ENCODE measurements at regions not wholly inside any gene's neighbourhood (a gene's known extent, or its start where the extent isn't known, plus 50 kb on each side); places are given as distances from the start of the nearest gene placed in this dataset.

DNA sequence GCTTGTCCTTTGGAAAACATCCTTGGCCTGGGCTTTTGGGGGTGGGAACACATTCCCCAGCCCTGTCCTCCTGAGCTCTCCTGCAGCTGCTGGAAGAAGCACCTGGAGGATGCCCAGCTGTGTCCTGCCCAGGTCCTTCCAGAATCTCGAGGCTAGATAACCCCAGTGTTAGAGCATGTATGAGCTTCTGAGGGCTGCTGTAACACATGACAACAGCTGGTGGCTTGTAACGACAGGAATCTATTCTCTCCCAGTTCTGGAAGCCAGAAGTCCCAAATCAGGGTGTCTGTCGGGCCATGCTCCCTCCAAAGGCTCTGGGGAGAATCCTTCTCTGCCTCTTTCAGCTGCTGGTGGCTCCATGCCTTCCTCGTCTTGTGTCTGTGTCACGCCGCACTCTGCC is 403.6 kb upstream of the C2CD4B start:
- Mint-ChIP-seq H3K27ac (no peak overlapping the region), H3K4me3 (no peak overlapping the region), H3K27me3 (peaks cover 2 to 33% (median 30%) of the 10 kb centered on the region in 5 donors), H3K36me3 (no peaks in the 10 kb centered on the region), H3K4me1 (no peaks in the 10 kb centered on the region), H3K9me3 (peaks cover 0 to 3% (median 0%) of the 10 kb centered on the region in 11 donors)
- no peak overlapping the region for H3K4me3 ChIP-seq (ENCODE audit: low read length)
- H3K4me1 ChIP-seq (ENCODE audit: control insufficient read depth in 2 of 2, insufficient read depth in 2 of 2, low read length in 2 of 2), result no peaks in the 10 kb centered on the region
- ChIA-PET POLR2A (no interaction called here), CTCF (no interaction called here)
- DNase-seq (no peak), ATAC-seq (no peak)
- no peaks in the 10 kb centered on the region for H3K9me3 ChIP-seq (ENCODE audit: control insufficient read depth in 2 of 3, low read length in 3 of 3)
- no peaks in the 10 kb centered on the region for H3K36me3 ChIP-seq (ENCODE audit: control insufficient read depth in 2 of 3, insufficient read depth in 3 of 3, low read length in 3 of 3)
- no peaks in the 10 kb centered on the region for H3K27me3 ChIP-seq (ENCODE audit: control insufficient read depth in 2 of 2, insufficient read depth in 2 of 2, low read length in 2 of 2)
- H3K27ac ChIP-seq (ENCODE audit: low read depth, low read length), result no peak overlapping the region
- intact Hi-C loops (cut with micrococcal nuclease), result no loop called here

DNA sequence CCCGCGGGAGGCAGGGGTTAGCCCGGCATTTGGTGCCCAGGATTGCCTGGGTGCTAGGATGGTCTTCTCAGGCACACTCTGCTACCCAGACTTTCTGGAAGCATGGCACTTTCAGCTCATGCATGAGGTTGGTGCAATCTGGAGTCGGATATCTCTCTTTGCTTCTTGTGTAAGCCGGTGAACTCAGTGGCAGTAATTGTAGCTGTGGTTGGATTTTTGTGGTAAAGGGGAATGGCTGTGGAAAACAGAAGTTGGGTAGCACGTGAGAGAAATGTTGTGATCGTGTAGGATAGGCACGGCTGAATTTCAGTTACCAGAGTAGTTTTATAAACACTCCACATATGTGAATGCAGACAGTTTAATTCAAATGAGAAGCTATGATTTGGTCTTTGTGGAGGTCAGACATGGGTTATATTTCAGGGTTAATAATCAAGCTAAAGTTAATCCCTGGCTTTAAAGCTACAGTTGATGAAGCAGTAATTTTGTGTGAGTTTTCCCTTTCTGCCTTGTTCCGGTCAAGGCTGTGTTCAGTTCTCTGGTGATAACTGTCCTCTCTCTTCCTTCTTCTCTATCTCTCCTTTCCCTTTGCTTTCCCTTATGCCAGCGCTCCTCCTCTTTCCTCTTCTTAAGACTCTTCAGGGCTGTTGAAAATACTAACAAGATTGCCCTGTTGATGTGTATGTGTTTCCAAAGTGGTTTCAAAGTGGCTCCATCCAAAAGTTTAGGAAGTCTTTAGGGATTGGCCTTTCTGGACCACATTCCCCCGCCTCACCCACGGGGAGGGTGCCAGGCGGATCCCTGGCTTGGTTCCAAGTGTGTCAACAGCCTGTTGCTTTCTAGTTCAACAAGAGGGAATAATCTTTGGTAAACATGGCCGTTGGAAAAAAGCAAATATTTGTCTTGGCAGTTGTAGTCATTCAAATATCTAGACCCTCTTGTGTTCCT is 404.6 kb upstream of the C2CD4B start:
- no peak for DNase-seq
- Histone ChIP-seq H3K4me1 (ENCODE audit: control insufficient read depth in 2 of 2, insufficient read depth in 2 of 2, low read length in 2 of 2) (no peaks in the 10 kb centered on the region), H3K27me3 (ENCODE audit: control insufficient read depth in 2 of 2, insufficient read depth in 2 of 2, low read length in 2 of 2) (no peaks in the 10 kb centered on the region), H3K36me3 (ENCODE audit: control insufficient read depth in 2 of 3, insufficient read depth in 3 of 3, low read length in 3 of 3) (no peaks in the 10 kb centered on the region), H3K27ac (ENCODE audit: low read depth, low read length) (no peak overlapping the region), H3K4me3 (ENCODE audit: low read length) (no peak overlapping the region), H3K9me3 (ENCODE audit: control insufficient read depth in 2 of 3, low read length in 3 of 3) (no peaks in the 10 kb centered on the region)
- intact Hi-C loops (cut with micrococcal nuclease), result no loop called here
- POLR2A ChIA-PET, result no interaction called here
- no peak overlapping the region for H3K27ac Mint-ChIP-seq
- peaks cover 2 to 35% (median 25%) of the 10 kb centered on the region in 5 donors for H3K27me3 Mint-ChIP-seq
- no peak overlapping the region for H3K4me3 Mint-ChIP-seq
- no peaks in the 10 kb centered on the region for H3K4me1 Mint-ChIP-seq
- H3K9me3 Mint-ChIP-seq, result peaks cover 0 to 3% (median 0%) of the 10 kb centered on the region in 11 donors
- H3K36me3 Mint-ChIP-seq, result no peaks in the 10 kb centered on the region
- CTCF ChIA-PET, result no interaction called here
- ATAC-seq, result no peak

DNA sequence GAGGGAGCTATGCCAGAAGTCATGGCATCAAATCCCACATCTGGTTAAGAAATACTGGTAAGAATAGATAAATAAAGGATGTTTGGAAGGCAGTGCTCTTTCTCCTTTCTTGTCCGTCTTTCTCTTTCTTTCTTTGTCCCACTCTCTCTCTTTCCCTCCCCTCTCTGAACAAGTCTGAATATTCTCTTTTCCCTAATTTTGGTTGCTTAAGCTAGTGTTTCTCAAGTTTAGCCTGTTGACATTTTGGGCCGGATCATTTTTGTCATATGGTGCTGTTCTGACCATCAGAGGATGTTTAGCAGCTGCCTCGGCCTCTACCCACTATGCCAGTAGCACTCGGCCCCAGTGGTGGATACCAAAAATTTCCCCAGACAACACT is 405.3 kb upstream of the C2CD4B start:
- no peaks in the 10 kb centered on the region for H3K4me1 Mint-ChIP-seq

DNA sequence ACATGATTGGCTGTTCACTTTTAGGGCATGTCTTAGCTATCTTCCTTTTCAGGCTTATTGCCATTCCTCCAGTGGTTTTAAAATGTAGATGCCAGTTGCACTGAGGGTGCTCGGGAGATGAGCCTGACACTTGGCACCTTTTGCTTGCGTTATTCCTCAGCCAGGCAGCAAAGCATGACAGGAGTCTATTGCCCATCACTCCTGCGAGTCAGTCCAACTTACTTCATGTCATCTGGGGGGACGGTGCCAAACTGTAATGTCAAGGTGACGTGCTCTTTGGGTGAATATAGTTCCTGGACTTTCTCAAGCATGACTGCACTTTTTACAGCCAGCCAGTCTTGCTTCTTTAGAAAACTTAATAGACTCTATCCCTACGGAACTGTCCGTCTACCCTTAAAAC is 406.0 kb upstream of the C2CD4B start:
- Mint-ChIP-seq H3K27me3 (peaks cover 2 to 32% (median 22%) of the 10 kb centered on the region in 5 donors), H3K9me3 (peaks cover 0 to 3% (median 0%) of the 10 kb centered on the region in 11 donors), H3K4me1 (no peaks in the 10 kb centered on the region), H3K4me3 (no peak overlapping the region), H3K27ac (no peak overlapping the region), H3K36me3 (no peaks in the 10 kb centered on the region)
- H3K27me3 ChIP-seq (ENCODE audit: control insufficient read depth in 2 of 2, insufficient read depth in 2 of 2, low read length in 2 of 2), result no peaks in the 10 kb centered on the region
- H3K4me1 ChIP-seq (ENCODE audit: control insufficient read depth in 2 of 2, insufficient read depth in 2 of 2, low read length in 2 of 2), result no peaks in the 10 kb centered on the region
- no peaks in the 10 kb centered on the region for H3K36me3 ChIP-seq (ENCODE audit: control insufficient read depth in 2 of 3, insufficient read depth in 3 of 3, low read length in 3 of 3)
- DNase-seq (no peak), ATAC-seq (no peak)
- intact Hi-C loops (cut with micrococcal nuclease), result no loop called here
- CTCF ChIA-PET, result no interaction called here
- POLR2A ChIA-PET, result no interaction called here
- H3K9me3 ChIP-seq (ENCODE audit: control insufficient read depth in 2 of 3, low read length in 3 of 3), result no peaks in the 10 kb centered on the region
- no peak overlapping the region for H3K27ac ChIP-seq (ENCODE audit: low read depth, low read length)
- H3K4me3 ChIP-seq (ENCODE audit: low read length), result no peak overlapping the region

More for the DNA sequence above, 405.3 kb upstream of the C2CD4B start:
- ATAC-seq, result no peak
- Mint-ChIP-seq H3K9me3 (peaks cover 0 to 3% (median 0%) of the 10 kb centered on the region in 11 donors), H3K4me3 (no peak overlapping the region), H3K27me3 (peaks cover 2 to 31% (median 23%) of the 10 kb centered on the region in 5 donors), H3K27ac (no peak overlapping the region), H3K36me3 (no peaks in the 10 kb centered on the region)
- Histone ChIP-seq H3K36me3 (ENCODE audit: control insufficient read depth in 2 of 3, insufficient read depth in 3 of 3, low read length in 3 of 3) (no peaks in the 10 kb centered on the region), H3K9me3 (ENCODE audit: control insufficient read depth in 2 of 3, low read length in 3 of 3) (no peaks in the 10 kb centered on the region), H3K27ac (ENCODE audit: low read depth, low read length) (no peak overlapping the region), H3K27me3 (ENCODE audit: control insufficient read depth in 2 of 2, insufficient read depth in 2 of 2, low read length in 2 of 2) (no peaks in the 10 kb centered on the region), H3K4me3 (ENCODE audit: low read length) (no peak overlapping the region), H3K4me1 (ENCODE audit: control insufficient read depth in 2 of 2, insufficient read depth in 2 of 2, low read length in 2 of 2) (no peaks in the 10 kb centered on the region)
- ChIA-PET POLR2A (no interaction called here), CTCF (no interaction called here)
- DNase-seq, result no peak
- intact Hi-C loops (cut with micrococcal nuclease), result no loop called here

DNA sequence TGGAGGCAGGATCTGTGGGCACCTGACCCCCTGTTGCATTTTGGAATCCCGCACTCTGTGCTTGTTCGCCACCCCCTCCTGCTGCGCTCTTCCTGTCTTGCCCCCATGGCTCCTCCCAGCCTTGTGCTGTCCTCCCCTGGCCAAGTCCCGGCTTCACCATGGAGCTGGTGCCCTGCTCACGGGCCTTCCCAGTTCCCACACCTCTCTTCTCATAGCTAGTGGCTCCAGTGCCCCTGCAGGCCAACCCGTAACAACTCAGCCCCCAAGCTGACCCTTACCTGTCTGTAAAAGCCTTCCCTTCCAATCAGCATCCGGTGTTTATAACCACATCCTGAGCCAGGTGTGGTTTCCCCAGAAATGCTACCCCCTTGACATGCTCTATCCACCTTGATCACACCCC is 407.7 kb upstream of the C2CD4B start:
- ChIA-PET CTCF (no interaction called here), POLR2A (no interaction called here)
- H3K4me3 Mint-ChIP-seq, result no peak overlapping the region

DNA sequence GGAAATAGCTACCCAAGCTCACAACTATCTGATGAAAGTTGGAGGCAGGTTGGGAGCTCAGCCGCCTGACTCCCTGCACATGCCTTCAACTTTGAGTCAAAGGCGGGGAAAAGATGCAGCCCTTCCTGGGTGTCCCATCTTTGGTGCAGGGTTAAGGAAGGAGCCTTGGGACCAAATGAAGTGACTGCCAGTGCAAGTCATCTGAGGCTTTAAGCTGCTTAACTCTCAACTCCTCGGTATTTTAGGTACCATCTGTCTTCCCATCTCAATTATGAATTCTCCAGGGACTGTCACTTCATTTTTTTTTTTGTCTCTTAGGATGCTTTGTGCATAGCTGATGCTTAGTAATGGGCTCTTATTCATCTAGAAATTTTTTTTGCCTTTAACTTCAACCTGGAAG is 408.8 kb upstream of the C2CD4B start:
- Histone ChIP-seq H3K36me3 (ENCODE audit: control insufficient read depth in 2 of 3, insufficient read depth in 3 of 3, low read length in 3 of 3) (no peaks in the 10 kb centered on the region), H3K27ac (ENCODE audit: low read depth, low read length) (no peak overlapping the region), H3K4me1 (ENCODE audit: control insufficient read depth in 2 of 2, insufficient read depth in 2 of 2, low read length in 2 of 2) (no peaks in the 10 kb centered on the region), H3K4me3 (ENCODE audit: low read length) (no peak overlapping the region), H3K27me3 (ENCODE audit: control insufficient read depth in 2 of 2, insufficient read depth in 2 of 2, low read length in 2 of 2) (no peaks in the 10 kb centered on the region), H3K9me3 (ENCODE audit: control insufficient read depth in 2 of 3, low read length in 3 of 3) (no peaks in the 10 kb centered on the region)
- Mint-ChIP-seq H3K27ac (no peak overlapping the region), H3K36me3 (no peaks in the 10 kb centered on the region), H3K4me3 (no peak overlapping the region), H3K4me1 (no peaks in the 10 kb centered on the region), H3K27me3 (peaks cover 0 to 34% (median 24%) of the 10 kb centered on the region in 5 donors), H3K9me3 (peaks cover 0 to 3% (median 0%) of the 10 kb centered on the region in 11 donors)
- no peak for DNase-seq
- no peak for ATAC-seq
- ChIA-PET CTCF (no interaction called here), POLR2A (no interaction called here)
- intact Hi-C loops (cut with micrococcal nuclease), result no loop called here

More for the DNA sequence above, 407.7 kb upstream of the C2CD4B start:
- intact Hi-C loops (cut with micrococcal nuclease), result no loop called here
- Mint-ChIP-seq H3K36me3 (no peaks in the 10 kb centered on the region), H3K4me1 (no peaks in the 10 kb centered on the region), H3K27ac (no peak overlapping the region), H3K9me3 (peaks cover 0 to 3% (median 0%) of the 10 kb centered on the region in 11 donors), H3K27me3 (peaks cover 0 to 35% (median 24%) of the 10 kb centered on the region in 5 donors)
- DNase-seq (no peak), ATAC-seq (no peak)
- H3K9me3 ChIP-seq (ENCODE audit: control insufficient read depth in 2 of 3, low read length in 3 of 3), result no peaks in the 10 kb centered on the region
- H3K27ac ChIP-seq (ENCODE audit: low read depth, low read length), result no peak overlapping the region
- no peaks in the 10 kb centered on the region for H3K4me1 ChIP-seq (ENCODE audit: control insufficient read depth in 2 of 2, insufficient read depth in 2 of 2, low read length in 2 of 2)
- H3K36me3 ChIP-seq (ENCODE audit: control insufficient read depth in 2 of 3, insufficient read depth in 3 of 3, low read length in 3 of 3), result no peaks in the 10 kb centered on the region
- no peak overlapping the region for H3K4me3 ChIP-seq (ENCODE audit: low read length)
- H3K27me3 ChIP-seq (ENCODE audit: control insufficient read depth in 2 of 2, insufficient read depth in 2 of 2, low read length in 2 of 2), result no peaks in the 10 kb centered on the region

DNA sequence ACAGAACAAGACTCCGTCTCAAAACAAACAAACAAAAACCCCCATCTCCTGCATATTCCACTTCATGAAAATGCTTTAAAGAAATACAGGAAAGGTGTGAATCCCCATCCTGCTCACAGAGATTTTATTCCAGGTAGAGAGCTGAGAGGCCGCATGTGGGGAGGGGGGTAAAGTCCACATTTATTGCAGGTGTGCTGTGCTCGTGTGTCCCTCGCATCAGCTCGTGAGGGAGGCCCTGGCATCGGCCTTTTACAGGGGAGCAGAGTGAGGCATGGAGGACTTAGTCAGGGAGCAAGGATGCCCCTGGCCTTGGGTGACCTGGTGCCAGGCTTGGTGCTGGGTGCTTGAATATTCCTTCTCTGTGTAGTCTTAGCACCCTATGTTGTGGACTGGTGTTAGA is 413.5 kb upstream of the C2CD4B start:
- Histone ChIP-seq H3K9me3 (ENCODE audit: control insufficient read depth in 2 of 3, low read length in 3 of 3) (no peaks in the 10 kb centered on the region), H3K27ac (ENCODE audit: low read depth, low read length) (no peak overlapping the region), H3K36me3 (ENCODE audit: control insufficient read depth in 2 of 3, insufficient read depth in 3 of 3, low read length in 3 of 3) (no peaks in the 10 kb centered on the region), H3K4me3 (ENCODE audit: low read length) (no peak overlapping the region), H3K4me1 (ENCODE audit: control insufficient read depth in 2 of 2, insufficient read depth in 2 of 2, low read length in 2 of 2) (no peaks in the 10 kb centered on the region), H3K27me3 (ENCODE audit: control insufficient read depth in 2 of 2, insufficient read depth in 2 of 2, low read length in 2 of 2) (no peaks in the 10 kb centered on the region)
- no peaks in the 10 kb centered on the region for H3K36me3 Mint-ChIP-seq
- POLR2A ChIA-PET, result no interaction called here
- H3K4me1 Mint-ChIP-seq, result peaks cover 0 to 1% (median 0%) of the 10 kb centered on the region in 7 donors
- no peak for ATAC-seq
- no peak for DNase-seq
- no peak overlapping the region for H3K27ac Mint-ChIP-seq
- CTCF ChIA-PET, result no interaction called here
- H3K4me3 Mint-ChIP-seq, result no peak overlapping the region
- peaks cover 0 to 2% (median 0%) of the 10 kb centered on the region in 11 donors for H3K9me3 Mint-ChIP-seq
- H3K27me3 Mint-ChIP-seq, result peaks cover 5 to 23% (median 18%) of the 10 kb centered on the region in 5 donors
- intact Hi-C loops (cut with micrococcal nuclease), result no loop called here

Measured in naive thymus-derived CD4-positive, alpha-beta T cell (primary cell).